ENCODE measurements at regions not wholly inside any gene's neighbourhood (a gene's known extent, or its start where the extent isn't known, plus 50 kb on each side); places are given as distances from the start of the nearest gene placed in this dataset.

DNA sequence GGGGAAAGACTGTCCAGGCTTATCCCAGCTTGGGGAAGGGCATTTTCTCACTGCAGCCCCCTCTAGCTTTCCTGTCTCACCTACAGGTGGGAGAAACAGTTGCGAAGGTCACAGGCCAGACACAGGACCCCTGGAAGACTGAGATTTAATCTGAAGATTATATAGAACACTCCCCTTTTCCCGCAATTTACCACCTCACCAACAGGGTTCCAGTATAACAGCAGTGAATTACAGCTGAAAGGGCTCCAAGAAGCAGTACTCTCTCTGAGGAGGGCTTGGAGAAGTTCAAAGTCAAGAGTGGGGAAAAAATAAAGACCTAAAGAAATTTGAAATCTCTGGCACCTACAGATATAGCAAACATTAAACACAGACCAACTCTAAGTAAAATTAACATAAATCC, 111.9 kb downstream of the ANKRD60 start:
- in situ Hi-C loops (cut with HindIII; ENCODE audit: low pct_ligation_motif_present, low pct_unique_long_range_greater_than_20kb, low sequenced_read_pairs), result no loop called here
- DNase-seq, result no peak

GRCh38 chr20:58113716-58114115, 114.7 kb downstream of the ANKRD60 start:
- DNase-seq, result no peak
- in situ Hi-C loops (cut with HindIII; ENCODE audit: low pct_ligation_motif_present, low pct_unique_long_range_greater_than_20kb, low sequenced_read_pairs), result no loop called here

DNA sequence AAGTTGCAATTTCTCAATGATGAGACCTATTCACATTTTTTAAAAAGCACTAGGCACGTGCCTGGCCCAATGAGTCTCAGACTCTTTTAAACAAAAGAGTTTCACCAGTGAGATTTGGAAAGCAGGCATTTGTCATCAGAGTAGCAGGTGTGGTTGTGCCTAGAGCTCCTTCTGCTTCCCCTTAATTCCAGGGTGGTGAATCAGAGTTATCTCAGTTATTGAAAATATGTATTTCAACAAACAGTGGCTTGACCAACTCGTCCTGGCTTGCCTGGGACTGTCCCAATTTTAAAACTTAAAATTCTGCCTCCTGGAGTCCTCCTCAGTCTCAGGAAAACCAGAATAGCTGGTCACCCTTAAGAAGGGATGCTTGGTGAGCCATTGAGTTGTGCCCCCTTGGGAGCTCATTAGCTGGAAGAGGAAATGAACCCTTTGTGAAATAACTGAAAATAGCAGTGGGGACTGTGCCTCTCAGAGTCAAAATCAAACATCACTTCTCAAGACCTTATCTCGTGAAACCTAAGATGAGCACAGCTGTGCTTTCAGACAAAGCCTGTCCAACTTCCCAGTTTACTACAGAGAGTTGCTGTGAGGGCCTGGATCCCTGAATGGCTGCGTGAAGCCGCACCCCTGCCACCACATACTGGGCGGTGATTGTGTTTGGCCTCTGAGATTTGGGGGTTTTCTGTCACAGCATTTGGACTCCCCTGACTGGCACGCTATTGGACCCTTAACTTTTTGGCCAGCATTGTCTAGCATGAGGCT, 116.3 kb downstream of the ANKRD60 start:
- in situ Hi-C loops (cut with HindIII; ENCODE audit: low pct_ligation_motif_present, low pct_unique_long_range_greater_than_20kb, low sequenced_read_pairs), result no loop called here
- DNase-seq, result no peak

- in situ Hi-C loops (cut with HindIII; ENCODE audit: low pct_ligation_motif_present, low pct_unique_long_range_greater_than_20kb, low sequenced_read_pairs), result no loop called here
- DNase-seq, result no peak
Observed at GRCh38 chr20:58111310-58112016, 117.0 kb downstream of the ANKRD60 start.

GRCh38 chr20:58109918-58110635, 118.4 kb downstream of the ANKRD60 start:
- in situ Hi-C loops (cut with HindIII; ENCODE audit: low pct_ligation_motif_present, low pct_unique_long_range_greater_than_20kb, low sequenced_read_pairs), result no loop called here
- DNase-seq, result no peak

DNA sequence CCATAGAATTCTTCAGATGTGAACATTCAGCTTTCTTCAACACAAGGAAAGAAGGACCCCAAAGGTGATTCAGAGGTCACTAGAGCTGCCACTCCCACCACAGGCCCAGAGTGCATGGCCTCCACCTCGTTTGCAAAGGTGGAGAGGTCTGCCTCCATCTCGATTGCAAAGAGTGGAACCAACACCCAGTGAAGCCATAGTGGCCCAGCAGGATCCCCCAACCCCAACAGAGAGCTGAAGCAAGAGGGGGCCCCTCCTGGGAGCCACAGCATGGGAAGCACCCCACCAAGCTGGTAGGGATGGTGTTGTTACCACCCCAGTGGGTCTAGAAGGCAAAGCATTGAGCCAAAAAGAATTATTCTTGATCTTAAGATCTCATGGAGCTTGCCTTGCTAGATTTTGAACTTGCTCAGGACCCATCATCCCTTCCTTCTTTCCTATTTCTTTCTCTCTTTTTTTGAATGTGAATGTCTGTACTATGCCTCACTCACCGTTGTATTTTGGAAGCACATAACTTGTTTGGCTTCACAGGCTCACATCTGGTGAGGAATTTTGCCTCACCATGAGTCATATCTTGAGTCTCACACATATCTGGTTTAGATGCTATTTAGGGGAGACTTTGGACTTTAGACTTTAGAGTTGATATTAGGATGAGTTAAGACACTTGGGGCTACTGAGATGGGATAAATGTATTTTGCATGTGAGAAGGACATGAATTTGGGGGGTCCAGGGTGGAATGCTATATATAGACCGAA, 119.2 kb downstream of the ANKRD60 start:
- no peak for DNase-seq
- in situ Hi-C loops (cut with HindIII; ENCODE audit: low pct_ligation_motif_present, low pct_unique_long_range_greater_than_20kb, low sequenced_read_pairs), result no loop called here

- no peak for DNase-seq
- in situ Hi-C loops (cut with HindIII; ENCODE audit: low pct_ligation_motif_present, low pct_unique_long_range_greater_than_20kb, low sequenced_read_pairs), result no loop called here
Observed at GRCh38 chr20:58107533-58107932, 120.9 kb downstream of the ANKRD60 start.

- in situ Hi-C loops (cut with HindIII; ENCODE audit: low pct_ligation_motif_present, low pct_unique_long_range_greater_than_20kb, low sequenced_read_pairs), result no loop called here
- DNase-seq, result no peak
Observed at GRCh38 chr20:58106143-58106750, 122.2 kb downstream of the ANKRD60 start.

- in situ Hi-C loops (cut with HindIII; ENCODE audit: low pct_ligation_motif_present, low pct_unique_long_range_greater_than_20kb, low sequenced_read_pairs), result no loop called here
- no peak for DNase-seq
Observed at GRCh38 chr20:58103961-58104360, 124.5 kb downstream of the ANKRD60 start.

DNA sequence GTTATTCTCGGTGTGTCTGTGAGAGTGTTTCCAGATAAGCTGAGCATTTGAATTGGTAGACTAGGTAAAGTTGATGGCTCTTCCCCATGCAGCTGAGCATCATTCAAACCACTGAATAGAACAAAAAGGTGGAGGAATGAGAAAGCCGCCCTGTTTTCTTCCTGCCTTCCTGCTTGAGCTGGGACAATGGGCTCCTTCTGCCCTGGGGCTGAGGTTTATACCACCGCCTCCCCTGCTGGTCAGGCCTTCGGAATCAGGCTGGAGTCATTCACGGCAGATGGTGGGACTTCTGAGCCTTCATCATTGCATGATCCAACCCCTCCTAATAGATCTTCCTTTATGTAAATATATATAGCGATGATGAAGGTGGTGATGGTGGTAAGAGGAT, 124.9 kb downstream of the ANKRD60 start:
- no peak for DNase-seq
- in situ Hi-C loops (cut with HindIII; ENCODE audit: low pct_ligation_motif_present, low pct_unique_long_range_greater_than_20kb, low sequenced_read_pairs), result no loop called here

- DNase-seq, result no peak
- in situ Hi-C loops (cut with HindIII; ENCODE audit: low pct_ligation_motif_present, low pct_unique_long_range_greater_than_20kb, low sequenced_read_pairs), result no loop called here
Observed at GRCh38 chr20:58102744-58103516, 125.5 kb downstream of the ANKRD60 start.

DNA sequence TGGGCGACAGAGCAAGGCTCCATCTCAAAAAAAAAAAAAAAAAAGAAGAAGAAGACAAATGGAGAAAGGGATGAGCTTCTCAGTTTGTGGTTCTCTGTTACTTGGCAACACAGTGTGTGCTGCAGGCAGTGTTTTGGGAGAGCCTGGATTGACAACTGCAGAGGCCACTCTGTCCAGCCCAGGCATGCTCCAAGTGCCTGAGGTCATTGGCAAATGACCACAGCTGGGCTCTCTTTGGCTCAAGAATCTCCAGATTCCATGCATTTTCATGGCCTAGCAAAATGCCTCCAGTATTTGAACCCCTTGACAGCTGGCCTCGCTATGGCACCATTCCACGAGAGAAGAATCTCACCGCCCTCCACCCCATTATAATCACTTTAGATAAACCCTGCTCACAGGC, 126.2 kb downstream of the ANKRD60 start:
- no peak for DNase-seq
- in situ Hi-C loops (cut with HindIII; ENCODE audit: low pct_ligation_motif_present, low pct_unique_long_range_greater_than_20kb, low sequenced_read_pairs), result no loop called here

DNA sequence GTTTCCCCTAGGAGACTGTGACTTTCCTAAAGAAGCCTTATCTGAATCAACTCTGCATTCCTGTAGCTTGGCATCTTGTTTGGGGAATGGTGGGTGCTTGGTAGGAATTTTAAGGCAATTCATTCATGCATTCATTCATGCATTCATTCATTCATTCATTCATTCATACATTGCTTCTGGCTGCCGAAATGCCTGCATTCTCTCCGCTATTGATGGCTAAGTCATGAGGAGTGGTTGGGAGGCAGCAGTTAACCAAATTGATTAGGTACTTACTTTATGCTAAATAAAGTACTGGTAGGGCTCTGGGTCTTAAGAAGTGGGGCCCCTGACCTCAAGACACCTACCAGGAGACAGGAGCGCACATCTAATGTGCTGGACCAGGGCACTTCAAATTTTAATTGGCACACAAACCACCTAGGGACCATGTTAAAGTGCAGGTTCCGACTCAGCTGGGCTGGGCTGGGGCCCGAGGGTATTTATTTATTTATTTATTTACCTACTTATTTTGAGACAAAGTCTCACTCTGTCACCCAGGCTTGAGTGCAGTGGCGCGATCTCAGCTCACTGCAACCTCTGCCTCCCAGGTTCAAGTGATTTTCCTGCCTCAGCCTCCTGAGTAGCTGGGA, 127.6 kb downstream of the ANKRD60 start:
- in situ Hi-C loops (cut with HindIII; ENCODE audit: low pct_ligation_motif_present, low pct_unique_long_range_greater_than_20kb, low sequenced_read_pairs), result no loop called here
- no peak for DNase-seq

- no peak for DNase-seq
- in situ Hi-C loops (cut with HindIII; ENCODE audit: low pct_ligation_motif_present, low pct_unique_long_range_greater_than_20kb, low sequenced_read_pairs), result no loop called here
Observed at GRCh38 chr20:58099956-58100730, 128.3 kb downstream of the ANKRD60 start.

- DNase-seq, result no peak
- in situ Hi-C loops (cut with HindIII; ENCODE audit: low pct_ligation_motif_present, low pct_unique_long_range_greater_than_20kb, low sequenced_read_pairs), result no loop called here
Observed at GRCh38 chr20:58099291-58099935, 129.0 kb downstream of the ANKRD60 start.

DNA sequence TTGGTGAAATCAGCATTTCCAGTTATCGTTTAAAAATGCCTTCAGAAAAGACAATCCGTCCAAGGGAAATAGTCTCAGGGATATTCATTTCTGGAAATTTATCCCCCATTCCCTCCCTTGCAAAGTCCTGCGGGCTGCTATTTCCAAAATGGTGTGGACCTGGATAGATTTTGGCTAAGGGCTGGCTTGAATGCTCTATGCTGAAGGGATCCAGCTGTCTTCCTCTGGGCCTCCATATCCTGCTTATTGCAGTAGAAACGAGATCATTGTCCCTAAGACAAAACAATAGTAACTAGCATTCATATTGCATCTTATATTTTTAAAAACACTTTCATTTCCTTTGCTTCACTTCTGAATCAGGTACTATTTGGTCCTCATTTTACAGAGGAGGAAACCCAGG, 129.9 kb downstream of the ANKRD60 start:
- no peak for DNase-seq
- in situ Hi-C loops (cut with HindIII; ENCODE audit: low pct_ligation_motif_present, low pct_unique_long_range_greater_than_20kb, low sequenced_read_pairs), result no loop called here
